Adrenal gland (tissue), 5 donors: ENCODE measurements at regions not wholly inside any gene's neighbourhood (a gene's known extent, or its start where the extent isn't known, plus 50 kb on each side); places are given as distances from the start of the nearest gene placed in this dataset.
"Not testable (repeated sequence)": the region's sequence is repeated elsewhere in the genome, so short reads cannot be mapped to it uniquely, and the experiment has no call there.

Experiments
- CTCF ChIP-seq, 6 experiments: fragments of 450-650 bp in 4 of 6; fragments of 200-600 bp in 2 of 6; sonication (generic) in 1 of 6; IDR thresholded peaks; 1 replicate in 5 of 6; 2 replicates in 1 of 6; pipeline versions ENCODE4 v1.5.1 to v1.8.0; 2016 to 2021; ENCODE audit warnings: antibody characterized with exemption in 6 of 6, mild to moderate bottlenecking in 2 of 6, moderate library complexity in 1 of 6
- POLR2A ChIP-seq, 2 donors: fragments of 450-650 bp; IDR thresholded peaks; one replicate each; pipeline ENCODE4 v1.6.1; 2017; ENCODE audit warnings: antibody characterized with exemption in 2 of 2, mild to moderate bottlenecking in 2 of 2, moderate library complexity in 1 of 2
- donor health status: DM: no; HTN: no; CAD: no.

GRCh38 chr1:108325338-108325737 is 81.5 kb upstream of the NBPF4 start:
- TF ChIP-seq POLR2A, CTCF (IDR thresholded peaks at IDR 0.05): not testable (repeated sequence)
